Heart right ventricle (tissue), 16 donors: ENCODE measurements at regions not wholly inside any gene's neighbourhood (a gene's known extent, or its start where the extent isn't known, plus 50 kb on each side); places are given as distances from the start of the nearest gene placed in this dataset.

Experiments
- ATAC-seq, 8 donors: fragments of 200-7000 bp; cut with Tn5 transposase; one replicate each; pipeline ENCODE4 v1.9.1; 2020; ENCODE audit warnings: mild to moderate bottlenecking in 8 of 8, moderate library complexity in 8 of 8, moderate number of reproducible peaks in 1 of 8
- DNase-seq, 2 donors: peaks; one replicate each; pipeline ENCODE4 v3.0.0-alpha.2; 2020
- H3K27ac ChIP-seq, 10 donors: fragments of 200-600 bp; sonication (generic) in 2 of 10; one replicate each; pipeline versions ENCODE4 v1.5.0 to v1.8.0; 2020 to 2022; ENCODE audit warnings: mild to moderate bottlenecking in 3 of 10
- H3K27me3 ChIP-seq, 7 donors: fragments of 200-600 bp; one replicate each; pipeline ENCODE4 v1.8.0; 2021 to 2022; ENCODE audit warnings: mild to moderate bottlenecking in 2 of 7
- H3K36me3 ChIP-seq, 9 donors: fragments of 200-600 bp; sonication (generic) in 1 of 9; one replicate each; pipeline versions ENCODE4 v1.5.0 to v1.8.0; 2020 to 2022; ENCODE audit warnings: mild to moderate bottlenecking in 2 of 9
- H3K4me1 ChIP-seq, 9 donors: fragments of 200-600 bp; sonication (generic) in 1 of 9; one replicate each; pipeline versions ENCODE4 v1.5.0 to v1.8.0; 2020 to 2022; ENCODE audit warnings: mild to moderate bottlenecking in 4 of 9
- H3K4me3 ChIP-seq, 10 donors: fragments of 200-600 bp; sonication (generic) in 2 of 10; one replicate each; pipeline versions ENCODE4 v1.5.0 to v1.8.0; 2020 to 2022; ENCODE audit warnings: mild to moderate bottlenecking in 7 of 10, moderate library complexity in 2 of 10
- H3K9me3 ChIP-seq, 11 donors: fragments of 200-600 bp in 10 of 11; sonication (generic) in 2 of 11; one replicate each; pipeline versions ENCODE4 v1.5.0 to v1.8.0; 2013 to 2022; ENCODE audit warnings: mild to moderate bottlenecking in 2 of 11, control low read depth in 1 of 11, moderate library complexity in 1 of 11
- WGBS, 2 donors: extraction: QIAGEN DNeasy Blood & Tissue Kit; methylation state at CpG; one replicate each; pipeline ENCODE4 v1.1.7; 2013; ENCODE audit warnings: inconsistent platforms in 1 of 2; 5-methylcytosine and 5-hydroxymethylcytosine counted together
- intact Hi-C, 10 donors: fragments of 100-400 bp; cut with DNase I; formaldehyde crosslinking; loops; one replicate each; pipeline versions ENCODE4 v1.11.1 to v1.14.2; 2022
- TF ChIP-seq, protein P1 (sequence below), 9 donors: fragments of 200-600 bp; sonication (generic) in 2 of 9; IDR thresholded peaks; one replicate each; pipeline versions ENCODE4 v1.5.0 to v1.8.0; 2021 to 2022; ENCODE audit warnings: antibody characterized with exemption in 9 of 9, mild to moderate bottlenecking in 5 of 9, moderate library complexity in 1 of 9
- donor health status: Arrhythmogenic right ventricular cardiomyopathy.
- donor health status: ischemic (EF 13 %, LVEDD 7.1; RV severe dilation, severe dysfunction).
- donor health status: healthy with polysubstance abuse.
- donor health status: DM: no; HTN: yes; CAD: no.
- donor health status: DM: no; HTN: no; CAD: no.
- donor health status: ischemic (EF 25% LVEDD 6.9; RV normal size, moderate dysfunction).
- donor health status: ischemic (EF 25% LVEDD 5.7; RV mildly dilated, moderate dysfunction).
- donor health status: healthy.
- donor health status: DM: yes; HTN: yes; CAD: no.
- donor health status: Ischemic cardiomyopathy.
- donor health status: ischemic (EF 35%, LVEDD 5.7; RV mildly dilated, moderate dysfunction).
- donor health status: nonischemic (EF 11% LVEDD 7.7; RV severe dilation, severe dysfunction).
- donor health status: DM: yes; HTN: yes; CAD: no.
- donor health status: PGD.
- donor health status: ischemic (EF 29% LVEDD 5.4; RV normal size, mild dysfunction).
- donor health status: nonischemic (EF 23%, LVEDD 6.1; RV moderate dilation, normal function).

DNA sequence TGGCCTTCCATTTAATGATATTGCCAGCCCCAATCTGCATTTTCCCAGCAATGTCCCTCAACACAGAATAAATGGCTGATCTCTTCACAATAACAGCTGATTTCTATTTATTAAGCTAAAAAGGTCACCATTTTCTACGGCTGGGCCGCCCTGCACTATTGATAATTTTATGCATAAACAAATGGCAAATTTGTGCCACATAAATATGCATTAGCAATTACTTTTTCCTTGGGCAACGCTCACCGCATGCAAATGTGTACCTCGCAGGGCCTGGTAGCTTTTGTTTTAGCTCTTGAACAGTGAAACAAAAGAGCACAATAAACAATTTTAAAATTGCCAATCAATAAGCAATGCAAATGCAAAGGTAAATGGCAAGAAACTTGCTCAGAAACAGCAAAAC lies 331.9 kb upstream of the SOX5 start:
- H3K4me1 ChIP-seq, result no peaks in the 10 kb centered on the region
- ATAC-seq (no peak), DNase-seq (no peak)
- WGBS, 2 donors, result 86 to 90% methylated on average over 5 of the region's 5 CpGs
- no peak overlapping the region for H3K4me3 ChIP-seq
- H3K36me3 ChIP-seq, result no peaks in the 10 kb centered on the region
- TF ChIP-seq, protein P1, sequence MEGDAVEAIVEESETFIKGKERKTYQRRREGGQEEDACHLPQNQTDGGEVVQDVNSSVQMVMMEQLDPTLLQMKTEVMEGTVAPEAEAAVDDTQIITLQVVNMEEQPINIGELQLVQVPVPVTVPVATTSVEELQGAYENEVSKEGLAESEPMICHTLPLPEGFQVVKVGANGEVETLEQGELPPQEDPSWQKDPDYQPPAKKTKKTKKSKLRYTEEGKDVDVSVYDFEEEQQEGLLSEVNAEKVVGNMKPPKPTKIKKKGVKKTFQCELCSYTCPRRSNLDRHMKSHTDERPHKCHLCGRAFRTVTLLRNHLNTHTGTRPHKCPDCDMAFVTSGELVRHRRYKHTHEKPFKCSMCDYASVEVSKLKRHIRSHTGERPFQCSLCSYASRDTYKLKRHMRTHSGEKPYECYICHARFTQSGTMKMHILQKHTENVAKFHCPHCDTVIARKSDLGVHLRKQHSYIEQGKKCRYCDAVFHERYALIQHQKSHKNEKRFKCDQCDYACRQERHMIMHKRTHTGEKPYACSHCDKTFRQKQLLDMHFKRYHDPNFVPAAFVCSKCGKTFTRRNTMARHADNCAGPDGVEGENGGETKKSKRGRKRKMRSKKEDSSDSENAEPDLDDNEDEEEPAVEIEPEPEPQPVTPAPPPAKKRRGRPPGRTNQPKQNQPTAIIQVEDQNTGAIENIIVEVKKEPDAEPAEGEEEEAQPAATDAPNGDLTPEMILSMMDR (IDR thresholded peaks at IDR 0.05), result no peak
- intact Hi-C loops, result no loop called here
- no peak overlapping the region for H3K27ac ChIP-seq
- H3K9me3 ChIP-seq, result no peaks in the 10 kb centered on the region
- no peaks in the 10 kb centered on the region for H3K27me3 ChIP-seq

DNA sequence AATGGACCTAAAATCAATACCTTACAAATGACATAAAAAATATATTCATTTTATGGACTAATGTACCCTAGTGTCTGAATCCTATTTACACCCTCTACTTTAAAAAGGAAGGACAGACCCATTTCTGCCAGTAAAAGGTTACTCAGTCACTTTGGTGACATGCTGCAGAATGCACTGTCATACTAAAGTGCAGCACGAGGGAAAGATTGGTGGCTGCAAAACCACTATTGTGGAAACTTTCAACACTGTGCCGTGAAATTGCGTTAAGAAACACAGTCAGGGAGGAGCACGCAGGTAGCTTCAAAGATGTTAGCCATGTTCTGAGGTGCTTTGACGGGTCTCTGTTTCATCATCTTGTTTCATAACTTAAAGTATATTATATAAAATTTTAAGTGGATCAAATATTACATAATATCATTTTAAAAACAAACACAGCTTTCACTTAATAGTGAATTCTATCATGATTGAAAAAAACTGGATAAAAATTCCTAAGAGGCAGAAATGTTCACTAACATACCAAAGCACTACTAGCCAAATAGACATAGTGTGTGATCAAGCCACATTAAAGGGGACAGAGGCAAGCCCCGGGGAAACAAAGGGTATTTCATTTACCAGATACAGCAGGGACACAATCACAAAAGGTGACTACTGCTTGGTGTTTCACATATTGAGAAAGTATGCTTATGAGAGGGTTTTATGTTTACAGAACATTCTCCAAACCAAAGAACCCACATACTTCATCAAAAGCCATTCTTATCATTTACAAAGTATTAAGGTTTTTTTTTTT lies 330.8 kb upstream of the SOX5 start:
- Histone ChIP-seq H3K9me3 (no peaks in the 10 kb centered on the region), H3K4me1 (no peaks in the 10 kb centered on the region), H3K4me3 (no peak overlapping the region), H3K27me3 (no peaks in the 10 kb centered on the region), H3K27ac (no peak overlapping the region), H3K36me3 (no peaks in the 10 kb centered on the region)
- no peak for DNase-seq
- ATAC-seq, result no peak
- intact Hi-C loops, result no loop called here
- TF ChIP-seq, protein P1 (IDR thresholded peaks at IDR 0.05), result no peak
- WGBS, 2 donors, result 58 to 61% methylated on average over 6 of the region's 6 CpGs

DNA sequence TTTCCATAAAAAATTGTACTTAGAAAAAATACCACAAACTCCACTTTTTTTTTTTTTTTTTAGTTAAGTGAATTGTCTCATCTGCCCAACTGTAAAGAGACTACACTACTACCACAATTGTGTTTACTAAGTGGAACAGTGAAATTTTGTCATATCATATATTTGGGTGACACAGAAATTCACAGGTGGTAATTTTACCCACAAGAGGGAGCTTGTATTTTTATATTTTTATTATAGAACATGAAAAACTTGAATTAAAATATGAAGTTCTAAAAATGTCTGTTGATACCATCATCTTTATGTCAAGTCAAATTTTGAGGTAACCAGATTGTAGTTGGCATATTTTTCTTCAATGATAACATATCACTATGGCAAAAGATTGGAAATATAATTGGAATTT lies 329.4 kb upstream of the SOX5 start:
- Histone ChIP-seq H3K36me3 (no peaks in the 10 kb centered on the region), H3K27me3 (no peaks in the 10 kb centered on the region), H3K4me1 (no peaks in the 10 kb centered on the region), H3K4me3 (no peak overlapping the region), H3K27ac (no peak overlapping the region), H3K9me3 (no peaks in the 10 kb centered on the region)
- intact Hi-C loops, result no loop called here
- TF ChIP-seq, protein P1 (IDR thresholded peaks at IDR 0.05), result no peak
- ATAC-seq, result no peak
- no peak for DNase-seq

DNA sequence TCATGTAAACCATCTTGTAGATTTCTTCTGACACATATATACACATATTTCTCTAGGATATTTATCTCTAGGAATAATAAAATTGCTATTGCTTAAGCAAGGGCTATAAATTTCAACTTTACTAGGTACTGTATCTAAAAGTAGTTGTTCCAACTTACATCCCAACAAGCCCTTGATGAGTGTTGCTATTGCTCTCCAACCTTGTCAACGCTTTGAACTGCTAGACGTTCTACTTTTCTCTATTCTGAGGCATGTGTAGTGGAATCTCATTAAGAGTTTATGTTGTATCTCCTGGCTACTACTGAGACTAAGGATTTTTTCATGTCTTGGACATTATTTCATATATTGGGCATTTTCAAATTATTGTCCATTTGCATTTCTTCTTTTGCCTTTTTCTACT lies 321.5 kb upstream of the SOX5 start:
- ATAC-seq (no peak), DNase-seq (no peak)
- no peak overlapping the region for H3K27ac ChIP-seq
- no peak overlapping the region for H3K4me3 ChIP-seq
- 43 to 47% methylated on average over 2 of the region's 2 CpGs for WGBS, 2 donors
- TF ChIP-seq, protein P1 (IDR thresholded peaks at IDR 0.05), result no peak
- H3K9me3 ChIP-seq, result no peaks in the 10 kb centered on the region
- intact Hi-C loops, result no loop called here
- no peaks in the 10 kb centered on the region for H3K27me3 ChIP-seq
- H3K4me1 ChIP-seq, result no peaks in the 10 kb centered on the region
- no peaks in the 10 kb centered on the region for H3K36me3 ChIP-seq
